Neural cell (in vitro differentiated cells): ENCODE measurements at regions not wholly inside any gene's neighbourhood (a gene's known extent, or its start where the extent isn't known, plus 50 kb on each side); places are given as distances from the start of the nearest gene placed in this dataset.

ENCODE experiments used
- CTCF ChIP-seq: fragments of 450-650 bp; IDR thresholded peaks from 2 replicates; pipeline ENCODE4 v1.5.1; 2014; ENCODE audit warnings: antibody characterized with exemption, mild to moderate bottlenecking, moderate library complexity; ENCODE audit not compliant: poor library complexity, severe bottlenecking
- MXI1 ChIP-seq: fragments of 450-650 bp; conservative IDR thresholded peaks from 2 replicates; pipeline ENCODE4 v1.6.1; 2014; ENCODE audit warnings: antibody characterized with exemption, mild to moderate bottlenecking; ENCODE audit not compliant: poor library complexity, severe bottlenecking

GRCh38 chr12:14219156-14219555 is 146.3 kb upstream of the ATF7IP start:
- TF ChIP-seq CTCF (no peak), MXI1 (no peak)
